ENCODE measurements at regions not wholly inside any gene's neighbourhood (a gene's known extent, or its start where the extent isn't known, plus 50 kb on each side); places are given as distances from the start of the nearest gene placed in this dataset.

DNA sequence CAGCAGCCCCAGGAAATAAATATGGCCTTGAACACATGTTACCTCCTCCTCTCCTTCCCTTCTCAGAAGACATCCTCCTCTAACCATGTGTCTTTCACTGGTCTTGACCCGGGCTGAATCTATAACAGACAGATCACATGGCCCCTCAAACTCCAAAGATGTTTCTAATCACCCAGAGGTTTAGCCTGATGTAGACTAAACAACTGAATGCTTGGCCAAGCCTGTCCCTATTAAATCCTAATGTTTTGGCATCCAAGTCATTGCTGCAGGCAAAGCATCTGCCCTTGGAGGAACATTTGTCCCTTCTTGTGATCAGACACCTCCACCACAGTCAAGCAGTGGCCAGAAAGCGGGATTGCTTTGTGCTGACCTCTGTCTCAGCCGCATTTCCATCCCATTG, 65.5 kb downstream of the ANKRD60 start:
- Histone ChIP-seq H3K18ac (ENCODE audit: insufficient read length, low read depth, low read length) (no peak overlapping the region), H3K27me3 (ENCODE audit: insufficient read depth, low read length) (no peaks in the 10 kb centered on the region), H3K23me2 (ENCODE audit: insufficient read length, low read depth, low read length, poor library complexity, severe bottlenecking) (no peaks in the 10 kb centered on the region), H3K56ac (ENCODE audit: insufficient read length, low read depth, low read length) (no peak overlapping the region), H3K9me3 (ENCODE audit: control insufficient read depth, low read depth, low read length) (no peaks in the 10 kb centered on the region), H3K4me1 (ENCODE audit: insufficient read depth, low read length) (no peaks in the 10 kb centered on the region), H3K23ac (ENCODE audit: insufficient read length, low read depth, low read length) (no peak overlapping the region), H2BK20ac (ENCODE audit: low read depth, low read length, poor library complexity, severe bottlenecking) (no peak overlapping the region), H3K79me1 (ENCODE audit: insufficient read depth, low read depth, low read length, poor library complexity, severe bottlenecking) (no peaks in the 10 kb centered on the region), H2AK5ac (ENCODE audit: insufficient read length, low read length) (no peak overlapping the region), H3K79me2 (ENCODE audit: insufficient read depth, low read length) (no peaks in the 10 kb centered on the region), H4K91ac (ENCODE audit: insufficient read length, low read depth, low read length) (no peak overlapping the region), H3K9ac (ENCODE audit: extremely low read depth, insufficient read length, low read length) (no peak overlapping the region), H3K4me2 (ENCODE audit: insufficient read depth, insufficient read length, low read length) (no peak overlapping the region), H3K4ac (ENCODE audit: low read depth, low read length) (no peak overlapping the region), H2AFZ (ENCODE audit: low read length) (no peak overlapping the region), H2BK15ac (ENCODE audit: low read depth, low read length) (no peak overlapping the region), H4K8ac (replicated peaks; ENCODE audit: insufficient read length, low read depth, low read length) (no peak overlapping the region), H3K27ac (ENCODE audit: insufficient read length, low read depth, low read length) (no peak overlapping the region), H3T11ph (ENCODE audit: low read length) (no peak overlapping the region), H4K20me1 (ENCODE audit: control insufficient read depth, insufficient read depth, insufficient read length) (no peaks in the 10 kb centered on the region), H2BK5ac (ENCODE audit: insufficient read length, low read length) (no peak overlapping the region), H2BK120ac (ENCODE audit: low read depth, low read length, poor library complexity, severe bottlenecking) (no peak overlapping the region), H3K14ac (ENCODE audit: insufficient read depth, low read length) (no peak overlapping the region), H2BK12ac (ENCODE audit: insufficient read length, low read depth, low read length) (no peak overlapping the region), H4K5ac (ENCODE audit: insufficient read length, low read depth, low read length) (no peak overlapping the region)
- Mint-ChIP-seq H3K4me1 (no peaks in the 10 kb centered on the region), H3K9me3 (no peaks in the 10 kb centered on the region), H3K27me3 (ENCODE audit: low read depth) (peaks cover 7% of the 10 kb centered on the region), H3K27ac (no peak overlapping the region), H3K36me3 (ENCODE audit: insufficient read depth in 1 of 3, low read depth in 3 of 3) (no peaks in the 10 kb centered on the region), H3K4me3 (no peak overlapping the region)
- no peak for DNase-seq
- TF ChIP-seq, protein P1, sequence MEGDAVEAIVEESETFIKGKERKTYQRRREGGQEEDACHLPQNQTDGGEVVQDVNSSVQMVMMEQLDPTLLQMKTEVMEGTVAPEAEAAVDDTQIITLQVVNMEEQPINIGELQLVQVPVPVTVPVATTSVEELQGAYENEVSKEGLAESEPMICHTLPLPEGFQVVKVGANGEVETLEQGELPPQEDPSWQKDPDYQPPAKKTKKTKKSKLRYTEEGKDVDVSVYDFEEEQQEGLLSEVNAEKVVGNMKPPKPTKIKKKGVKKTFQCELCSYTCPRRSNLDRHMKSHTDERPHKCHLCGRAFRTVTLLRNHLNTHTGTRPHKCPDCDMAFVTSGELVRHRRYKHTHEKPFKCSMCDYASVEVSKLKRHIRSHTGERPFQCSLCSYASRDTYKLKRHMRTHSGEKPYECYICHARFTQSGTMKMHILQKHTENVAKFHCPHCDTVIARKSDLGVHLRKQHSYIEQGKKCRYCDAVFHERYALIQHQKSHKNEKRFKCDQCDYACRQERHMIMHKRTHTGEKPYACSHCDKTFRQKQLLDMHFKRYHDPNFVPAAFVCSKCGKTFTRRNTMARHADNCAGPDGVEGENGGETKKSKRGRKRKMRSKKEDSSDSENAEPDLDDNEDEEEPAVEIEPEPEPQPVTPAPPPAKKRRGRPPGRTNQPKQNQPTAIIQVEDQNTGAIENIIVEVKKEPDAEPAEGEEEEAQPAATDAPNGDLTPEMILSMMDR (conservative IDR thresholded peaks at IDR 0.05): no peak
- WGBS (ENCODE audit: extremely low coverage, insufficient read length, low lambda C conversion rate): no CpG with 5 or more reads among the region's 3 CpGs
